NCI-H2196 (cell line): ENCODE measurements at regions not wholly inside any gene's neighbourhood (a gene's known extent, or its start where the extent isn't known, plus 50 kb on each side); places are given as distances from the start of the nearest gene placed in this dataset.

Experiments used
- DNase-seq: peaks from one replicate; lab custom pipeline; 2025; ENCODE audit not compliant: unreplicated experiment; lab: John Stamatoyannopoulos, UW

GRCh38 chr13:111844222-111844671, 222.7 kb upstream of the SOX1 start:
- no peak for DNase-seq

GRCh38 chr13:111844682-111845081, 222.3 kb upstream of the SOX1 start:
- no peak for DNase-seq

GRCh38 chr13:111845621-111846351, 221.2 kb upstream of the SOX1 start:
- no peak for DNase-seq

GRCh38 chr13:111846391-111847159, 220.4 kb upstream of the SOX1 start:
- DNase-seq = peak; percentile 45

GRCh38 chr13:111847964-111848363, 219.0 kb upstream of the SOX1 start:
- DNase-seq = no peak

- DNase-seq = no peak
Measured at GRCh38 chr13:111850458-111850857, 216.5 kb upstream of the SOX1 start.

- no peak for DNase-seq
Measured at GRCh38 chr13:111850976-111851375, 216.0 kb upstream of the SOX1 start.

GRCh38 chr13:111852725-111853518, 214.0 kb upstream of the SOX1 start:
- DNase-seq = peak; percentile 4

- DNase-seq = peak; percentile 31
Measured at GRCh38 chr13:111853721-111854120, 213.2 kb upstream of the SOX1 start.

GRCh38 chr13:111854403-111854802, 212.5 kb upstream of the SOX1 start:
- no peak for DNase-seq

GRCh38 chr13:111855191-111855590, 211.8 kb upstream of the SOX1 start:
- DNase-seq = no peak

GRCh38 chr13:111855786-111856185, 211.2 kb upstream of the SOX1 start:
- no peak for DNase-seq

- DNase-seq = no peak
Measured at GRCh38 chr13:111856571-111856970, 210.4 kb upstream of the SOX1 start.

- no peak for DNase-seq
Measured at GRCh38 chr13:111857336-111857735, 209.6 kb upstream of the SOX1 start.

GRCh38 chr13:111857846-111858560, 208.9 kb upstream of the SOX1 start:
- no peak for DNase-seq

- no peak for DNase-seq
Measured at GRCh38 chr13:111858571-111858970, 208.4 kb upstream of the SOX1 start.

- no peak for DNase-seq
Measured at GRCh38 chr13:111859354-111860230, 207.4 kb upstream of the SOX1 start.

GRCh38 chr13:111860231-111860552, 206.8 kb upstream of the SOX1 start:
- no peak for DNase-seq

- no peak for DNase-seq
Measured at GRCh38 chr13:111861319-111861718, 205.6 kb upstream of the SOX1 start.

GRCh38 chr13:111861766-111862366, 205.1 kb upstream of the SOX1 start:
- no peak for DNase-seq
